CD4-positive, alpha-beta T cell treated with Interleukin-10 for 1 hour (primary cell): ENCODE measurements at regions not wholly inside any gene's neighbourhood (a gene's known extent, or its start where the extent isn't known, plus 50 kb on each side); places are given as distances from the start of the nearest gene placed in this dataset.

Source experiments
- DNase-seq: peaks from one replicate; pipeline ENCODE4 v3.0.0-alpha.2; 2020

DNA sequence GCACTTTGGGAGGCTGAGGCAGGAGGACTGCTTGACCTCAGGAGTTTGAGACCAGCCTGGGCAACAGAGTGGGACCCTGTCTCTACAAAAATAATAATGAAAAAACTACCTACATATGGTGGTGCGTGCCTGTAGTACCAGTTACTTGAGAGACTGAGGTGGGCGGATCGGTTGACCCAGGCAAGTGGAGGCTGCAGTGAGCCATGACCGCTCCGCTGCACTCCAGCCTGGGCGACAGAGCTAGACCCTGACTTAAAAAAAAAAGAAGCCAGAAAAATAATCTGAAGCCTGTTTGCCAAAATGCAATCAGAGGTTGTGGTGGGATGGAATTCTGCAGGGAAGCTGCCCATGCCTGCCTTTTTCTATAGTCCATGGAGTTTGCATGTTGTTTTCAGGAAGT, 50.4 kb upstream of the GGTA1 start:
- DNase-seq, result no peak

- peak; percentile 61 for DNase-seq
Measured at GRCh38 chr9:121550569-121551512, 51.2 kb upstream of the GGTA1 start.

DNA sequence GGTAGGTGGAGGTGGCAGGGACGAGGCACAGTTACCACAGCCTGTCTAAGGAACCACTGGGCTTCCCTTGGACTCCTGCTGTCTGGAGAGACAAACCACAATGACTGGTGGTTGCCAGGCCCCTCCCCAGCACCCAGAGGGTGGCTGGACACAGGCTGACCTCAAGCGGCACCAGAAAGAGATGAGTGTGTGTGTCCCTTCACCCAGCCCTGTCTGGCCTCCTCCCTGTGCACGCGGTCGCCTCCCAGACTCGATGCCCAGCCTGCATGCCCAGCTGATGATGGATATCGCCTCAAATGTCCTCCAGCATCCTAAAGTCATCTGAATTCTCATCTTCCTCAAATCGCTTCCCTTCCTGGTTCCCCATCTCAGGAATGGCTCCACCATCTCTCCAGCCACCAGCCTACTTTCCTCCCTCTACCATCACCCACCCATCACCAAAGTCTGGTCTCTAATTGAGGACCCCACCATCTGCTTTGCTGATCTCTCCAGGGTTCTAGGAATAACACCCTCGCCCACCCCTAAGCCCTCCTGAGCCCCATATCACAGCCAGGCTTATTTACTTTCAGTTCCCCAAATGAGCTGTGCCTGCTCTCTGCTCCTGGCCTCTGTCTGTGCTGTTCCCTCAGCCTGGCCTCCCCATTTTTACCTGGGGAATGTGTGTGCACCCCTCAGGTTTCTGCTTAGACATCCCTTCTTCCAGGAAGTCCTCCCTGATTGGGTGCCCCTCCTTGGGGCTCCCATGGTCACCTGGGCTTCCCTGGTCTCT, 52.5 kb upstream of the GGTA1 start:
- no peak for DNase-seq

- DNase-seq, result no peak
Measured at GRCh38 chr9:121556082-121556481, 56.4 kb upstream of the GGTA1 start.

GRCh38 chr9:121556580-121556979, 56.9 kb upstream of the GGTA1 start:
- DNase-seq, result no peak

- peak; percentile 15 for DNase-seq
Measured at GRCh38 chr9:121557581-121558447, 58.2 kb upstream of the GGTA1 start.

DNA sequence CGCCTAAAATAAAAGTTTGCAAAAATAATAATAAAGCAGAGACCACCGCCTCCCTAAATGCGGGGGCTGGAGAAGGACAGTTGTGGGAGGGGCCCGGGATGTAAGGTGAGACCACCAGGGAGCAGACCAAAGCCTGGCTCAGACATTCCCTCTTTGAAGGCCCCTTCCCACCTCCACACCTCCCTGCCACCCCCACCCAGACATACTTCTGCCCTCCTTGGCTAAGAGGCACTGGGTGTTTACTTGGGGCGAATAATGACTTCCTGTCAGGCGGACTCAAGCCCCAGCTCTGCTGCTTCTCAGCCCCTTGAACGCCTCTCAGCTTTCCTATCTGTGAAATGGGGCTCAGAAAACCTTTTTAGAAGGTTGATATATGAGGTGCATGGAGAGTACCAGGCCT, 58.8 kb upstream of the GGTA1 start:
- no peak for DNase-seq

- DNase-seq, result no peak
Measured at GRCh38 chr9:121559183-121559582, 59.5 kb upstream of the GGTA1 start.

- DNase-seq, result no peak
Measured at GRCh38 chr9:121560921-121561320, 61.3 kb upstream of the GGTA1 start.

- DNase-seq, result no peak
Measured at GRCh38 chr9:121561385-121562222, 62.0 kb upstream of the GGTA1 start.

DNA sequence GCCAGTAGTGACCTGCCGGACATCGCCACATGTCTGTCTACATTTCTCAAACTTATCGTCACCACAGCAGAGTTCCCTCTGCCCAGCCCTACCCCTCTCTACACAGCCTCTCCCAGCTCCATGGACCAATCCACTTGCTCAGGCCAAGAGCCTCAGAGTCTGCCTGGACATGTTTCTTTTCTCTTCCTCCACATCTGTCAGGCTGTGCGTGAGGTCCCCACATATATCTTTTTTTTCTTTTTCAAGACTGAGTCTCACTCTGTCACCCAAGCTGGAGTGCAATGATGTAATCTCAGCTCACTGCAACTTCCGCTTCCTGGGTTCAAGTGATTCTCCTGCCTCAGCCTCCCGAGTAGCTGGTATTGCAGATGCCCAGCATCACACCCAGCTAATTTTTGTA, 62.7 kb upstream of the GGTA1 start:
- DNase-seq, result no peak

GRCh38 chr9:121563425-121563824, 63.8 kb upstream of the GGTA1 start:
- no peak for DNase-seq

DNA sequence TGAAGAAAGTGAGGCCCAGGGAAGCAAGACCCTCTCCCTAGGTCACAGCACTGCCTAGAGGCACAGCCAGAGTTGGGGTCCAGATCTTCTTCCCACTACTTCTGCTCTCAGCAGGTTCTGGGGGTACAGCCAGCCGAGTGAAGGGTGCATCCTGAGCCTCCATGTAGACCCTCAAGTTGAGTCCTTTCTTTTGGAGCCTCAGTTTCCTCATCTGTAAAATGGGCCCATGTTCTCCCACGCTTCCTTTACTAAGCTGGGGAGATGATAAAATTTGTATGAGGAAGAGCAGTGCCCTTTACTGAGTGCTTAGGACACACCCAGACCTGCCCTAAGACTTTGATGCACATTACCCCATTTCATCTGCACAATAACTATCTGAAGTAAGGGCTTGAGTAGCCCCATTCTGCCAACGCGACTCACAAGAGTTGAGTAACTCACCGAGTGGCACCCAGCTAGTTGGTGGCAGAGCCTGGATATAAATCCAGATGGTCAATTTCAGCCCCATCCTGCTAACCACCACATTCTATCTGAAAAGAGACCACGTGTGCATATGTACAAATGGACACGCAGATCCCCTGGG, 64.3 kb upstream of the GGTA1 start:
- DNase-seq, result no peak

- DNase-seq, result no peak
Measured at GRCh38 chr9:121564504-121565260, 65.0 kb upstream of the GGTA1 start.

DNA sequence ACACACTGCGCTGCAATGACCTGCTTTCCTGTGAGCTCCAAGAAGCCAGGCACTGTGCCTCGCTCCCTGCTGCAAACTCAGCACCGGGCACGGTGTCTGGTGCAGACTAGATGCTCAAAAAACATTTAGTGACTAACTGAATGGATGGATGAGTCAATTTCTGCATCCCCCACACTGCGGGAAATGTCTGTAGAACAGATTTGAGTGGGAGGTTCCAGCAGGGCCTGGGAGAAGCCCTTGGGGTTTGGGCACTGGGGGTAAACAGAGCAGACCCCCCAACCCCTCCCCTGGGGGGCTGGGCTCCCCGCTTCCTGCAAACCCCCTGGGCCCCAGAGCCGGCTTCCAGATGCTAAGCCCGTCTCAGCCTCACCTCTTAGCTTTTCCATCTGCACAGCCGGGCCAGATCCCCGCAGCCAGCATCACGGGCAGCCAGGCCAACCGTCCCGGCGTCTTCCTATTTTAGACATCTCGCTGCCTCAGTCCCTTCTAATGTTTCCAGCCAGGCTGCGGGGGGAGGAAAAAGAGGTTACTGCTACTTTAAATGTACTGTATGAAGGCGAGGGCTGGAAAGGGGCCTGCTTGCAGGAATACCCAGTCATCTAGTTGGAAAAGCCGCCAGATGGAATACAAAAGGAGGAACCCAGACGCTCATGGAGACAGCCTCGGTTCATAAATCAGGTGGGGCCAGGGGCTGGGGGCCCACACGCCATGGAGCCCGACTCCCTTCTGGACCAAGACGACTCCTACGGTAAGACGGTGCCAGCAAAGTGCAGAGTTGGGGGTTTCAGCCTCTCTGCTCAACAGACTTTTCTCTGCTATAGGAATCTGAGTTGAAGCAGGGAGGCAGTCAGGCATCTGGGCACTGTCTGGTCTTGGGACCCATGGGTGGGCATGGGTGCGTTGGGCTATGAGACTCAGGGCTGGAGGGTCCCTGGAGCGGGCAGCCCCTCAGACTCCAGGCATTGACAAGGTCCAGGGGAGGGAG, 67.1 kb upstream of the GGTA1 start:
- no peak for DNase-seq

DNA sequence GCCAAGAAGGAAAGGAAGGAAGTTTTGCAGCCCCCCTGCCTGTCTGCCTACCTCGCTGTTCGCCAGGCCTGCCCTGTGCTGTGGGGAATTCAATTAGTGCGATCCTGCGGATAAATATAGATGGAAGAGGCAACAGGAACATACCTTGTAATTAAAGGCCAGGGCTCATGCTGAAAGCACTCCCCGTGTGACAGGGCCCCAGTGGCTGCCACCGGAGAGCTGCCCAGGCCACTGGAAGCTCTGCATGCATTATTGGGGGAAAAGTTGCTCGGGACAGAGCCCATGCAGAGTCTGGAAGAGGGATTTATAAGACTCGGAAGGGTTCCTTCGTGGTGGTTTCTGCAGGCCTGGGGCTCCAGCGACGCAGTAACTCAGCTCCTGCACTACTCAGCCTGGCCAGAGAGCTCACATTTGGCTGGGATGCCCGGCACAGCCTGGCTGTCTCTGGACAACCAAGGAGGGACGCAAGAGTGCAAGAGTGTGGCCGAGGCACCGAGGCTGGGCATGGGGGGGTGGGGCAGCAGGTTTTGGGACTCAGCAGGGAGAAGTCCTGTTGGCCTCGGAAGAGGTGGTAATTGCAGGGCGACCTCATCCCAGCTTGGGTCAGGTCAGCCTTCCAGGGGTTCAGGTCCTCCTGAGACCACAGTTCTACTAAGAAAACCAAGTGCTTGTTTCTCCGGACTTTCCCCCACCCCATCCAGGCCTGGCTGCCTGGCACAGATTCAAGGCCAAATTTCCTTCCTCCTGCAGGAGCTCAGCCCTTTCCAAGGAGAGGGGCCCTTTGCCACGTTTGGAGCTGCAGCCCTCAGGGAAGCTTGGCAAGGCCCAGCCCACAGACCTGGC, 68.1 kb upstream of the GGTA1 start:
- no peak for DNase-seq

DNA sequence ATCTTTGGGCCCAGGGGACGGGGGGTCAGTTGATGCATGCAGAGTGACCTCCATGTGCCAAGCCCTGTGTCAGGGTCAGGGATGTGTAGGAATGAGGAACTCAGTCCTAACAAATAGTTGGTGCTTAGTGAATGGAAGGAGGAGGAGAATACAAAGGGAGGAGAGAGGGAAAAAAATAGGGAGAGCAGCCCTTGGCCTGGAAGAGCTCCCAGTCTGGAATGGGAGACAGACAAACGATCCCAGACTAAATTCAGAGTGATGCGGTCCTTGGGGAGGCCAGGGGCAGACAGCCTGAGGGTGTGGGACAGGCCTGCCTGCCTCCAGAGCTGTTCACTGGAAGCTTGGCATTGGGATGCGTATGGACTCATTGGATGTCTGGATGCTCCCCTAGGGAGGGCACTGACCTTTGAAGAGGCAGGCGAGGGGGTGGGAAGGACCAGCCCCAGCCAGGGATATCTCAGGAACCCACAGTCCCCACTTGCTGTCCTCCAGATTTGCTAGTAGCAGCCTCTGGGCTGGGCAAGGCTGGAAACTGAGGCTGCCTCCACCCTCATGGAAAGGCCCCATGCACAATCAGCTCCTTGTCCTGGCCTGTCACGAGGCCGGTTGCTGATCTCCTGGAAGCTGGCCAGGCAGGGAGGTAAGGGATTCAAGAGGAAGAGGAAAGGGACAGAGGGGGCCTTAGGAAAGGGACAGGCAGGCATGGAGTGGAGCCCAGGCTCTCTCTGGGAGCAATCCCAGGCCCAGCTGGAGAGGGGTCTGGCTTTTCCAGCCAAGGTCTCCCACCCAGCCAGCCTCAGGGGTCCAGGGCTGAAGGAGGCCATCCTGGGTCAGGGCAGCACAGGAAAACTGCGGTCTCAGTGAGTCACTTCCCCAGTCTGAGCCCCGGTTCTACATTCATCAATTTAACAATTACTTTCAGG, 69.0 kb upstream of the GGTA1 start:
- DNase-seq, result no peak

DNA sequence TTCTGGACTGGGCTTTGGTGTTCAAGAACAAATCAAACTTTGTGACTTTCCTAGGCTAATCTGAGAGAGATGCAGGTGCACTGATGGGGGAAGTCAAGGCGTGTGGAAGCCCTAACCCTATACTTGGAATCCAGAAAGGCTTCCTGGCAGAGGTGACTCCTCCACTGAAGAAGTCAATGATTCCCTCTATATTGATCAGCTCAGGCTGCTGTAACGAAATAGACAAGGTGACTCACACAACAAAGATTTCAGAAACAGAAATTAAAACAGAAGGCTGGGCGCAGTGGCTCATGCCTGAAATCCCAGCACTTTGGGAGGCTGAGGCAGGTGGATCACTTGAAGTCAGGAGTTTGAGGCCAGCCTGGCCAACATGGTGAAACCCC, 69.6 kb upstream of the GGTA1 start:
- no peak for DNase-seq
